NCI-H345 treated with DMSO at 0.1 percent for 48 hours (cell line): ENCODE measurements at regions not wholly inside any gene's neighbourhood (a gene's known extent, or its start where the extent isn't known, plus 50 kb on each side); places are given as distances from the start of the nearest gene placed in this dataset.
"Not testable (repeated sequence)": the region's sequence is repeated elsewhere in the genome, so short reads cannot be mapped to it uniquely, and the experiment has no call there.

ENCODE experiments used
- DNase-seq: peaks from one replicate; lab custom pipeline; 2025; ENCODE audit not compliant: unreplicated experiment; lab: John Stamatoyannopoulos, UW

DNA sequence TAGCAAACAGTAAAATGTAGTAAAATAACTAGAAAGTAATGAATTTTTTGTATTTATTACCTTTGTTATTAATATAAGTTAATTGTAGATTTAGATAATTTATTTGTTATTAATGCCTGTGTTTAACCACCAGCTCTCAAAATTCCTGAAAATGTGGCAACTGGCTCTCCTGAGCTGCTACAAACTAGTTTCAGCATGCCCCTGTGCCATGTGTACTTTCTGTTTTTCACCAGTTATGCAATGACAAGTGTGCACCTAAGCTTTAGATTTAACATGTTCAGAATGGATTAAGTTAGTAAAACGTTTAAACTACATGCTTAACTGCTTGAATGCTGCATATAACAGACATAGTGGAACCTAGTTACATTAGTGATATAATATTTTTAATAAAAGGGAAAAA, 88.1 kb downstream of the POSTN start:
- DNase-seq: no peak

DNA sequence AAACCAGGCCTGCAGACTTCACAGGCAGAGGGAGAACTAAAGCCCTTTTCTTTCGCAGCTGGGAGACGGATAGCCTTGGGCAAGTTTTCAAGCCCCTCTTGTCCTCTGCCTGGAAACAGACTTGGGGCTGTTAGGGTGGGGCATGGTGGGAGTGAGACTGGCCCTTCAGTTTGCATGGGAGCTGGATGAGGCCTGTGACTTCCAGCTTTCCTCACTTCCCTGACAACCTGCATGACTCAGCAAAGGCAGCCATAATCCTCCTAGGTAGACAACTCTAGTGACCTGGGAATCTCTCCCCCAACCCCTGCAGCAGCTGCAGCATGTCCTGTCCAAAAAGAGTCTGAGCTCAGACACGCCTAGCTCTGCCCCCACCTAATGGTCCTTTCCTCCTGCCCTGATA, 93.0 kb downstream of the POSTN start:
- DNase-seq: no peak

DNA sequence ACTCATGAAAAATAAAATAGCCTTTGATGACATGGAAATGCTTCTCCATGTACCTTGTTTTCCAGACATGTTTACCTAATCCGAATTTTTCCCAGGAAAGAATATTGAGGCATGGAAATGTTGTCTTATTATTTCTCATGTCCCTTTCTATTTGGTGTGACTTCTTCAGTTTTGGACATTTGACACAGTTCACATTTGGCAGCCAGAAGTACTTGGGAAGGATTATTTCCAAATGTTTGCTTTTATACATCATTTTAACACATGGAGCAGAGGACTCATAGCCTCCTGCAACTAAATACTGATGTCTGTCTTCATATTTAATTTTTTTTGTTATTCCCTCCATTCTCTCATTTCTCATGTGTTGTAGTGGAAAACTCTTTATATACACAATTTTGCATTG, 94.3 kb downstream of the POSTN start:
- no peak for DNase-seq

DNA sequence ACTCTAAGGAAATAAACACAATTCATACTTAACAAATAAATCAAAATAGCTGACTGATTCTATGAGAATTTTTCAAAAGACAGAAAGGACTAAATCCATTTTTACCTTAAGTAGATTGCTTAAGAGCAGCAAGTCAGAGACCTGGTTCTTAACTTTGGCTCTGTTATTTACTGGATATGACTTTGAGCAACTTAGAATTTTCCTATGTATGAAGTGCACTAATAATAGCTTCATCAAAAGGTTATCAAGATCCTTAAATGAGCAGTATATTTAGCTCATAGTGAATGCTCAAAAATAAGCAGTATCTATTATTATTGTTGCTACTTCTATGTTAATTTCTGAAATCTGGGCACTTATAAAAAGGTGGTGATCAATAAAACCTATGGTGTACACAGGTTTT, 95.3 kb downstream of the POSTN start:
- DNase-seq: no peak

DNA sequence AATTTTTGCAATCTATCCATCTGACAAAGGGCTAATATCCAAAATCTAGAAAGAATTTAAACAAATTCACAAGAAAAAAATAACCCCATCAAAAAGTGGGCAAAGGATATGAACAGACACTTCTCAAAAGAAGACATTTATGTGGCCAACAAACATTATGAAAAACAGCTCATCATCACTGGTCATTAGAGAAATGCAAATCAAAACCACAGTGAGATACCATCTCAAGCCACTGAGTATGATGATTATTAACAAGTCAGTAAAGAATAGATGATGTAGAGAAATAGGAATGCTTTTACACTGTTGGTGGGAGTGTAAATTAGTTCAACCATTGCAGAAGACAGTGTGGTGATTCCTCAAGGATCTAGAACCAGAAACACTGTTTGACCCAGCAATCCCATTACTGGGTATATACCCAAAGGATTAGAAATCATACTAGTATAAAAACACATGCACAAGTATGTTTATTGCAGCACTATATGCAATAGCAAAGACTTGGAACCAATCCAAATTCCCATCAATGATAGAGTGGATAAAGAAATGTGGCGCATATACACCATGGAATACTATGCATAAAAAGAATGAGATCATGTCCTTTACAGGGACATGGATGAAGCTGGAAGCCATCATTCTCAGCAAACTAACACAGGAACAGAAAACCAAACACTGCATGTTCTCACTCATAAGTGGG, 96.1 kb downstream of the POSTN start:
- DNase-seq: not testable (repeated sequence)

DNA sequence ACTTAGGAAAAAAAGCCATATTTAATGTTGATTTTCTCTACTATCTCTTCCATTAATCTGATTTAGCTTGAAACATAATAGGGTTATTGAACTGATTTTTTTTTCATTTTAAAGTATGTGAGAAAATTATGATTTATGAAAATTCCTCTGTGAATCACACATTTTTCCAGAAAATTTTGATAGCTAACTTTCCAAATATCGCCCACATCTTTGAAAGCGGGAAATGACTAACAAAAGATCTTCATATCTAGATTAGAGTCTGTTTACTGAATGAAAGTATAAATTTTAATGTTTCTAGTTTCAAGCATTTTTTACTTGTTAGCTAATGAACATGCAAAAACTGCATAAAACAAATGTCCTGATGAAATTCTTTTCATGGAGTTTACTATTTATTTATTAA, 97.4 kb downstream of the POSTN start:
- DNase-seq: no peak

DNA sequence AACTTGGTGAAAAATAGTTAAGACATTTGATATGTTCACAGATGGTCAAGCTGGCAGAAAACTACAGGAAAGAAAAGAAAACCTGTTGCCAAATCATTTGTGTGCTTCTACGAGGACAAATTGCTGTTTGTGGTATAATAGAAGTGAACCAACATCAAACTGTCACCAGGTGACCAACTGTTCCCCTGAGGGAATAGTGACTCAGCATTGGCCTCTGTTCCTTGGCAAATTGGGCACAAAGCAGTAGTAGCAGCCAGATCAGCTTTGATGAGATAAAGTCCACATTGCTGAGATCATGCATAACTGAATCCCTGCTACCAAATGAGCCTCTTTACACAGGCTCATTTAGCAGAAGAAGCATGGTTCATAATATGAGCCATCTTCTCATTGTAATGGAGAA, 103.5 kb downstream of the POSTN start:
- no peak for DNase-seq

DNA sequence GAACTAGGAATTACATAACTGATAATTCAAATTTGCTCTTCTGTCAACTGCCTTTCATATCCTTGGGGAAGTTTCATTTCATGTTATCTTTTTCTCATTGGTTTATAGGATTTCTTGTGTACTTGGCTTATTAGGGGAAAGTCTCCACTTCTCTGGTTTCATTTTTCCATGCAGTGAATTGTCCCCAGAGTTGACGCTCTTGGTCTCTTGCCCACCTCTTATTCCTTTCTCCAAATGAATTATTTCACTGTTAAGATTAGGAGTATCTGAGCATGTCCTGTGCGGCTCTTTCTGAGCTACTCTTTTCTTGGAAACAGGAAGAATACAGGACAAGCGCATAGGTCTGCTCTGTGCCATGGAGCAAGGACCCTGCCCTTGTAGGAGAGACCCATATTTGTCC, 104.8 kb downstream of the POSTN start:
- no peak for DNase-seq

DNA sequence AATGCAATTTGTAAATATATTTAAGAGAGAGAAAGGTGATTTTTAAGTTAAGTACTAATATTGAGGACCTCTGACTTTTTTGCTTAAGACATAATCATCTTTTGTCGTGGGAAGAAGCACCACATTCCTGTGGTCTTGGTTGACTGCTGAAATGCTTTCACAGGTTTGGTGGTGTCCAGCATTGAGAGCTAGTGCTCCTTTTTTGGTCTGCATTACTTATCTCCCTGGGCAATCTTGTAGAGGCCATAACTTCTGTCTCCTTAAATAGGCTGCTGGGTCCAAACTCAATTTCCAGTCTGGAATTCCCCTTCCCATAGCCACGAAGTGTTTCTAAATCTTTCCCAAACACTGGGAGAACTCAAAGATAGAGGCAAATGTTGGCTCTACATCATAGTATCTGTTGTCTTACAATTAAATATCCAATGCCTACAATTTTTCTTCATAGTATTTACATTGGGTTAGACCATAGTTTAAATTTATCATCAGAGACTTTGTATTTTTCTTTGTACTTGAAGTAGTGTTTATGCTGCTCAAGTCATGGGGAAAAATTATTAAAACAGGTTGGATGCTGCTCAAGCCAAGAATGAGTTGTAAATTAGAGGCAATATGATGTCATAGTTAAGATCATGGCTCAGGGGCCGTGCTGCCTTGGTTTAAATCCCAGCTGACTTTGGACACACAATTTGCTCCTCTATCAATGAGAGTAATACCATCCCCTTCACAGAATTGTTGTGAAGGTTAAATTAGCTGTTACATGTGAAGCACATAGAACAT, 105.6 kb downstream of the POSTN start:
- DNase-seq: no peak

DNA sequence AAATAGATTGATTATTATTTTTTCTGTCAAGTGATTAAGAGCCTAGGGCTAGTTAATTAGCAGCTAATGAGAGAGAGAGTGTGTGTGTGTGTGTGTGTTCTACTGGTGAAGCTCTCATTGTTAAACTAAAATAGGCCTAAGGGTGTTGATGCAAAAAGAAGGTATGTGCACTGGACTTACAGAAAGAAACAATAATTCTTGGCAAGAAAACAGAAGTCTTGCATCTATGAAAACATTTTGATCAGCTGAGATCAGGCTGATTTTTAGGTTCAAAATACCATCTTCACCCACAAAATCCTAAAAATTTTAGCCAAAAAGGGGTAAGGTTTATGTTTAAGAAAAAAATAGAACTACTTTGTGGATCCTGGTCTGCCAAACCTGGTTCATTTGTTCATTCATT, 106.5 kb downstream of the POSTN start:
- no peak for DNase-seq

DNA sequence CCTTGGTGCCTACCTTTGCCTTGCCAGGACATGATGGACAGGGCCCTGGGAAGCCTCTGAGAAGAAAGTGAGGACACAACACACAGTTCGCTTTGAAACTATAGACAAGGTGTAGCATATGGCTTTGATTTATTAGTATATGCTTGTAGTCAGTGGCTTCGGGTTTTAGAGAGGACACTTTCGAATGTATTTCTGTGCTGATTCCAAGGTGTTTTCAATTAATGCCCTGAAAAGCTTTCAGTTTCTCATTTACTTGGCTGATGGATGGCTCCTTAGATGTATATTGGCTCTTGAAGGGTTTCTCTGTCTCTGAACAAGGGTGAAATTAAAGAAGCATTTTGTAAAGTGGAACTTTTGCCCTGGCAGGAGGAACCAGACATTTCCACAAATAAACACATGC, 106.9 kb downstream of the POSTN start:
- no peak for DNase-seq

DNA sequence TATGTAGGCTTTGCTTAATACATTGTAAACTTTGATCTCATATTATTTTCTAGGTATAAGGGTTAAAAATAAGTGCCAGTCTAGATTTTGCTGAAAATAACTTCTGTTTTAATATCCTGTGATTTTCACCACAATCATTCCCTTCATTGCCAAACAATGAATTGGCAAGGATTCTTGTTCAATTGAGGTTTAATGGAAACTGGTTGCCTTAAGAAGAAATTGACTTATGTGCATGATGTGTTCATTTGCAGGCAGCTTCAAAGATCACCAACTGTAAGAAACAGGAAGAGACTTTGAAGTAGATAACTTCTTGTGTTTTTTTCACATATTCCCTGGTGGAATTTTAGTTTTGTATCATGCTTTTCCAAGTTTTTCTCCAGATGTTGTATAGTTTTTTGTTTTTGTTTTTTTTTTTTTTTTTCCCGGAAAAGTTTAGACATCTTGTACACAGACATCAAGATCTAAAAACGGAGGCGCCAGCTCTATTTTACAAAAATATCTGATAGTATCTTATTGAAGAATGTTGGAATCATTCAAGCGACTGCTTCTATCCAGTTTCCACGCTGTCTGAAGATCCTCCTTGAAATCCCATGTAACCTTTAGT, 108.3 kb downstream of the POSTN start:
- no peak for DNase-seq

DNA sequence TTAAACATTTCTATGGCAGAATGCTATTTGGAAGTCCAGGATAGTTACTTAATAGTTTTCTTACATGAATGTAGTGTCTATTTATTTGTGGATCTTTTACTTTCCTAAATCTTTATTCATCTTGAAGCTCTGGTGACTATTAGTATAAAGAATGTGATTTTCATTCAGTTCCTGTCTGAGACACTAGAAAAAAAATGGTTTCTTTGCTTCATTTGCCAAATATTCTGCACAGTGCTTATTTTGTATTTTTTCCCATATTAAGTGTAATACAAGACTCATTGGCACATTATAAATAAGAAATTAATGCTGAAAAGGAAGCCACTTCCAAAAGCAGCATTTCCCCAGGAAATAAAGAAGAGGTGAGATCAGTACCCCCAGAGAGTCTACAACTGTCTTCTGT, 109.8 kb downstream of the POSTN start:
- no peak for DNase-seq

DNA sequence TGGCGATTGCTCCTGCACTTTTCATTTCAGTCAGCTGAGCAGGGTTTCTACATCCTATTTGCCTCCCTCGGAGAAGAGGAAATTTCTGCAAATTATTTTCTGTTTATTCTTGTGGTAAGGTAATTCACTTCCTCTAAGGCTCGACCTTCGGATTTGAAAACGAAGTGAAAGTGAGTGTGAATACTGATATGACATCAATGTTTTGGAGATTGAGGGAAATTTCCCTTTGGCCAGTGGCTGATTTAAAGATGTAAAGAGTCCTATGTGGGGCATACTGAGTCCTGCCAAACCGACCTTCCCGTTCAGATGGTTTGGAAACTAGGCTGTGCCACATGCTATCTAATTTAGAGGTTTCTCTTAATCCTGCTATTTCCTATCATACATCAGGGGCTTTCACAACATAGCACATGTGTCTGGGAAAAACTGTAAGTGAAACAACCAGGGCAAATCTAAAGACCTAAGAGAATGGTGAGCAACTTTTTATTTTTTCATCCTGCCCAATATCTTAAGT, 112.3 kb downstream of the POSTN start:
- DNase-seq: no peak

DNA sequence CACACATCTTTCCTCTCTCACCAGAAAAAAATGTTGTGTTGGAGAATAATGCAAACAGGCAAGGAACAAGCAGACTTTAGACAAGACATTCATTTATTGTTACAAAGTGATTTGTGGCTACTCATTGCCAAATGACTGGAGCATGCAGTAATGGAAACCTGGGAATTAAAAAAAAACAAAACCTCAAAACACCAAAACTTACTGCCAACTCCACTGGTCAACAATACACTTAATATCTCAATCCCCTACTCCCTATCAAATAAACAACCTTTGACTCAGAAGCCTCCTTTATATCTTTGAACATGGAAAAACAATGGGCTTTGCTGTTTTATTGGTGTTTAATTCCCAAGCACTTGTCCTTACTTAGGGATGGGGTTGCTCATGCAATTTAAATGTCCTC, 112.8 kb downstream of the POSTN start:
- no peak for DNase-seq

DNA sequence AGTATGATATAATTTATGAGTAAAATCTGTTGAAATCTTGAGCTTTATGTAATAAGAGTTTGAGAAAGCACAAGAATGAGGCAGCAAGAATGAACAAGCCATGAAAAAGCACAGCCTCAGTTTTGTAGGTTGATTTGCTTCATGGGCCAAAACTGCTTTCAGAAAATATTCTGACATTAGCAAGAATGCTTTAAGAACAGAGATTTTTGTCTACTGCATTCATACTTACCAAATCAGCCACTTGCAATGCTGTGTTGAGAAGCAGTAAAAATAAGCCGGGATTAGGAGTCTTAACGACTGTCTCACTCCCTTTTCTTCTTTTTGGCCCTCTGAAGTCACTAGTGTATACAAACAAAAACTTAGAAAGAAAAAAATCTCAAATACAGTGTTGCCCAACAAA, 114.5 kb downstream of the POSTN start:
- no peak for DNase-seq

DNA sequence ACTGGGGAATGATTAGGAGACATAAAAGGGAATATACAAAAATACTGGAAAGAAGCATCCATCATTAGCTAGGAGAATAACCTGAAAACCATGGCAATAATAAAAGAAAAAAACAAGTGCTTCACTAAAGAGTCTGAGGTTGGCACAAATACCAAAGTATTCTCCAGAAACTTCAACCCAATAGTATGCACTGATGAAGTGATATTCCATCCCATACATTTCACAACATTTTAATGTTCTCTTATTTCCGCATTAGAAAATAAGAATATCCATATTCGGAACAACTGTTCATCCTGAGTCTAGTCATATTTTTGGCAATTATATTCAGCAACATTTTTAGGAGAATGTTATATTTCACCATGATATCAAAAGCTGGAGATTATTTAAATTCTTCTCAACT, 116.2 kb downstream of the POSTN start:
- no peak for DNase-seq

DNA sequence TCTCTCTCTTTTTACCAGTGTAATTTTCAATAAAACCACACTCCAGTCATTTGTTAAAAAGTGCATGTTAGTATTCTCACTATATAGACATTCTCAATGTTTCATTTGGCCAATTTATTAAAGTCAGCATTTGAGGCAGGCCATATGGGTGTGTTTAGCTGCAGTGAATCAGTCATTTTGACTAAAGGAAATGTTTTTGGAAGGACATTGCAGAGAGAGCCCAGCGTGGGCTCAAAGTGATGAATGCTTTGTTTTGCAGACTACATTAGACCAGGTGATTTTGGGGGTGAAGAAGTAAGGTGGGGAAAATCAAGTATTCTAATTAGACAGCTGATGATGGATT, 116.7 kb downstream of the POSTN start:
- no peak for DNase-seq

DNA sequence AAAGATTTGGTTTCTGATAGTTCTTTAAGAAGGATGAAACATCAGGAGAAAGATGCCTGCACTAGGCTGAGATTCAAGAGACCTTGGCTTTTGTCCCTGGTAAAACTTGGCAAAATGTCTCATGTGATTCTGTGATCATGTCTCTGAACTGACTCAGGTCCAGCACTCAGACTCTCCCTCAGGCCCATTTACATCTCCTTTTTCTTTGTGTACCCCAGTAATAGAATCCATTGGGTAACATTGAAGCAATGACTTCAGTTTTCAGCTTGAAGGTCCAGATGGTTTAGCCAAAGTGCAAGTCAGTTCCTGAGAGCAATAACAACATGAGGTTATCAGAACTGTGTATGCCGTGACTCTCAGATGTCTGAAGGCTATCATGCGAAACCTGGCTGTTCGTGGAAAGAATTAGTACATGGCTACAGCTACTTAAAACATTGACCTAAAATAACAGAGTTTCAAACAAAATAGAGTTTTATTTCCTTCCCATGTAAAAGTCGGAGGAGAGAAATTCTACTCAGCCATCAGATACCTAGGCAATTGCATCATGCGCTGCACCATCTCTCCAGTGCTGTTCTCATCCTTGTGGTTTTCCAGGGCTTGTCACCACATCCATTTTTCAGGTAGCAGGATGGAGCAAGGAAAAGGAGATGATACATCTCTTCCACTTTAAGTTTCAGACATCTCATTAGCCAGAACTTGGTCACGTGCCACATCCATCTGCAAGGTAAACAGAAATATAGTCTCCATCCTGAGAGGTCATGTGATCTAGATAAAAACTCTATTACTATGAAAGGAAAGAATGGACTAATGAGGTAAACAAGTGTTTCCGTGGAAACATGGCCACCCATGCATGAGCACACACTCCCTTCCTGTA, 117.3 kb downstream of the POSTN start:
- no peak for DNase-seq

DNA sequence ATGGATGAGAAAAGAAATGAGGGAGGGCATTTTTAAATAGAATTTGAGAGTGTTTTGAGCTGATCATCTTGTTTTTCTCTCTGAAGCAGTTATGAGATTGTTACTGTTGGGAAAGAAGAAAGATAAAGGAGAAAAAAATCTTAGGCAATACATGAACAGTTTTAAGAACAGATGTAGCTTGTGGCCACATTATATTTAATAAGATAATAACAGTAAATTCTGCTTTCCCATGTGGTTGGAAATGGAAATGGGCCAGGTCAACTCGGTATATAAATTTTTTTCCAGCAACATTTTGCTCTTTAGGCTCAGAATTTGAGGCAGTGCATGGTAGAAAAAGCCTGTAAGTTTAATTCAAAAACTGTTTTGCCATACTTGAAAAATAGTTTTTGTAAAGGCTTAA, 118.7 kb downstream of the POSTN start:
- no peak for DNase-seq

DNA sequence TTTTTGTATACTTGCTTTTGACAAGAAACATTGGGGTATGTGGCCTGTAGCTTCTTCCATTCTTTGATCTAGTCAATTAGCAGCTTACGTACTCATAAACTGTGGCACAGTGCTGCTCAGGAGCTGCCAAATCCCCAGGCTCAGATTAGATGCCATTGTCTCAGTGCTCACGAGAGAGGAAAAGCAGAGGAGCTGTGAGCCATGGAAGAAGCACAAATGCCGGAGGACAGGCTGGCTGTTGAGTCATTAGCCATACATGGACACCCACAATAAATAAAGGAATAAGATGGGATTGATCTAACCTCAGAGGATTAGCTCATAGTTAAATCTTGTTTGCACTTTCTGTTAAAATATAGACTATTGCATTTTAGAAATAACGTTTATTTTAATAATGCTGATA, 121.7 kb downstream of the POSTN start:
- no peak for DNase-seq
